HEK293 (cell line): ENCODE measurements at regions not wholly inside any gene's neighbourhood (a gene's known extent, or its start where the extent isn't known, plus 50 kb on each side); places are given as distances from the start of the nearest gene placed in this dataset.

Experiments
- BCL11A ChIP-seq: fragments of 450-650 bp; formaldehyde crosslinking; IDR thresholded peaks from 2 replicates; pipeline ENCODE4 v1.5.1; 2016; ENCODE audit warnings: low read depth, missing biosample characterization, missing genetic modification characterization
- IKZF3 ChIP-seq: fragments of 450-650 bp; IDR thresholded peaks from 2 replicates; pipeline ENCODE4 v1.5.0; 2018; ENCODE audit warnings: missing biosample characterization, mild to moderate bottlenecking, missing genetic modification characterization, moderate library complexity
- PRDM6 ChIP-seq: fragments of 450-650 bp; formaldehyde crosslinking; IDR thresholded peaks from 2 replicates; pipeline ENCODE4 v1.5.1; 2017; ENCODE audit warnings: missing biosample characterization, missing genetic modification characterization
- ZBTB20 ChIP-seq: fragments of 450-650 bp; formaldehyde crosslinking; IDR thresholded peaks from 2 replicates; pipeline ENCODE4 v1.5.1; 2016; ENCODE audit warnings: missing biosample characterization, missing genetic modification characterization
- ZFHX2 ChIP-seq: fragments of 450-650 bp; formaldehyde crosslinking; conservative IDR thresholded peaks from 2 replicates; pipeline ENCODE4 v1.5.1; 2016; ENCODE audit warnings: missing biosample characterization, missing genetic modification characterization
- ZNF155 ChIP-seq: fragments of 450-650 bp; formaldehyde crosslinking; IDR thresholded peaks from 2 replicates; pipeline ENCODE4 v1.5.1; 2016; ENCODE audit warnings: missing biosample characterization, missing genetic modification characterization
- ZNF221 ChIP-seq: fragments of 450-650 bp; formaldehyde crosslinking; IDR thresholded peaks from 2 replicates; pipeline ENCODE4 v1.5.1; 2017; ENCODE audit warnings: missing biosample characterization, missing genetic modification characterization, borderline replicate concordance
- ZNF23 ChIP-seq: fragments of 450-650 bp; formaldehyde crosslinking; IDR thresholded peaks from 2 replicates; pipeline ENCODE4 v1.5.1; 2016; ENCODE audit warnings: missing biosample characterization, missing genetic modification characterization, borderline replicate concordance
- ZNF274 ChIP-seq, 2 experiments: fragments of 200-500 bp in 1 of 2; fragments of 450-650 bp in 1 of 2; sonication (Bioruptor generic) in 1 of 2; formaldehyde crosslinking in 1 of 2; IDR thresholded peaks; 2 replicates each; pipeline versions ENCODE4 v1.5.1 to v1.6.1; 2014 to 2016; ENCODE audit warnings: borderline replicate concordance in 1 of 2, inconsistent platforms in 1 of 2, low read length in 1 of 2, missing biosample characterization in 1 of 2, missing genetic modification characterization in 1 of 2
- ZNF292 ChIP-seq: fragments of 450-650 bp; formaldehyde crosslinking; IDR thresholded peaks from 2 replicates; pipeline ENCODE4 v1.5.1; 2016; ENCODE audit warnings: low read depth, missing biosample characterization, missing genetic modification characterization, borderline replicate concordance
- ZNF350 ChIP-seq: fragments of 450-650 bp; formaldehyde crosslinking; IDR thresholded peaks from 2 replicates; pipeline ENCODE4 v1.5.0; 2017; ENCODE audit warnings: missing biosample characterization, mild to moderate bottlenecking, missing genetic modification characterization
- ZNF391 ChIP-seq: fragments of 450-650 bp; formaldehyde crosslinking; IDR thresholded peaks from 2 replicates; pipeline ENCODE4 v1.5.1; 2016; ENCODE audit warnings: low read depth, missing biosample characterization, missing genetic modification characterization, borderline replicate concordance
- ZNF501 ChIP-seq: fragments of 450-650 bp; formaldehyde crosslinking; IDR thresholded peaks from 2 replicates; pipeline ENCODE4 v1.5.1; 2016; ENCODE audit warnings: missing biosample characterization, missing genetic modification characterization
- ZNF558 ChIP-seq: fragments of 450-650 bp; formaldehyde crosslinking; IDR thresholded peaks from 2 replicates; pipeline ENCODE4 v1.5.1; 2016; ENCODE audit warnings: missing biosample characterization, missing genetic modification characterization
- ZNF610 ChIP-seq: fragments of 450-650 bp; formaldehyde crosslinking; IDR thresholded peaks from 2 replicates; pipeline ENCODE4 v1.5.1; 2016; ENCODE audit warnings: missing biosample characterization, missing genetic modification characterization, borderline replicate concordance
- ZNF658 ChIP-seq: fragments of 450-650 bp; formaldehyde crosslinking; IDR thresholded peaks from 2 replicates; pipeline ENCODE4; 2016; ENCODE audit warnings: missing biosample characterization, missing genetic modification characterization
- ZNF701 ChIP-seq: fragments of 450-650 bp; formaldehyde crosslinking; IDR thresholded peaks from 2 replicates; pipeline ENCODE4 v1.5.1; 2016; ENCODE audit warnings: missing biosample characterization, missing genetic modification characterization
- ZSCAN23 ChIP-seq: fragments of 450-650 bp; formaldehyde crosslinking; IDR thresholded peaks from 2 replicates; pipeline ENCODE4 v1.5.1; 2016; ENCODE audit warnings: missing biosample characterization, missing genetic modification characterization
- TF ChIP-seq, protein P1 (sequence below): fragments of 450-650 bp; formaldehyde crosslinking; IDR thresholded peaks from 2 replicates; pipeline ENCODE4 v1.5.1; 2016; ENCODE audit warnings: missing biosample characterization, missing genetic modification characterization
- TF ChIP-seq, protein P2 (sequence below): fragments of 450-650 bp; formaldehyde crosslinking; IDR thresholded peaks from 2 replicates; pipeline ENCODE4 v1.5.1; 2016; ENCODE audit warnings: missing biosample characterization, missing genetic modification characterization
- TF ChIP-seq, protein P3 (sequence below): fragments of 450-650 bp; formaldehyde crosslinking; IDR thresholded peaks from 2 replicates; pipeline ENCODE4 v1.5.1; 2016; ENCODE audit warnings: missing biosample characterization, missing genetic modification characterization
- TF ChIP-seq, protein P4 (sequence below): fragments of 450-650 bp; formaldehyde crosslinking; IDR thresholded peaks from 2 replicates; pipeline ENCODE4 v1.5.1; 2016; ENCODE audit warnings: missing biosample characterization, missing genetic modification characterization
- TF ChIP-seq, protein P5 (sequence below): fragments of 450-650 bp; formaldehyde crosslinking; IDR thresholded peaks from 2 replicates; pipeline ENCODE4 v1.5.1; 2016; ENCODE audit warnings: missing biosample characterization, missing genetic modification characterization, low read depth
- TF ChIP-seq, protein P6 (sequence below): fragments of 450-650 bp; formaldehyde crosslinking; IDR thresholded peaks from 2 replicates; pipeline ENCODE4 v1.5.1; 2017; ENCODE audit warnings: missing biosample characterization, missing genetic modification characterization

DNA sequence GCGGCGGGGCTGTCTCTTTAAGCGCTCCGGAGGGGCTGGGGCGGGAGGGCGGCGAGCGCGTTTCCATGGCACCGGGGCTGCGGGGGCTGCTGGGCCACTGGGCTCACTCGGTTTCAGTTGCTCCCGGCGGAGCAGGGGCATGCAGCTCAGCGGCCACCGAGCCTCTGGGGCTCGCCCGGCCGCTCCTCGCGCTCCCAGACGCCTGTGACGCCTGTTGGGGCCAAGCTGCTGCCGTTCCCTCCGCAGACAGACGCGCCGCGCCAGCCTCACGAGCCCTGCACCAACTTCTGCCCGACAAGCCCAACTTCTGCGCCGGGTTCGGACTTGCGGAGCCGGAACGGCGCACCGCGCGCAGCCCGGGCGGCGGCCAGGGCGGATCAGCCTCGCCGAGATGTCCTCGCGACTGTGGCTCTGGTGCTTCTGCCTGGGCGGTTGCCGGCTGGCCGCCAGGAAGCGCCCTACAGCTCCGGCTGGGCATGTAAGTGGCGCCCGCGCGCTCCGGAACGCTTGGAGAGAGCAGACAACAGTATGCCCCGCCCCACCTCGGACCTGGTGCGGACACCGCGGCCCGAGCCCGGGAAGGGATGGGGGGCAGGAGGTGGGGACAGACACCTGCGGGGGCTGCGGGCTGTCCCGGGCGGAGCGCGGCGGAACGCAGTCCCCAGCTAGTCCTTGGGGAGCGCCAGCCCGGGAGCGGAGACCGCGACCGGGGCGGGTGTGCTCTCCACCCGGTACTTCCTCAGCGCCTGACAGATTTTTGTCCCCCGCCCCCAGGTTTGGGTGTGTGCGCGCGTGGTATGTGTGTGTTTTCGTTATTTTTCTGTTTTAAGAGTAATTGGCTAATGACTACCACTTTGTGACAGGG is 154.1 kb upstream of the GOLIM4 start (continued):
- TF ChIP-seq, protein P1, sequence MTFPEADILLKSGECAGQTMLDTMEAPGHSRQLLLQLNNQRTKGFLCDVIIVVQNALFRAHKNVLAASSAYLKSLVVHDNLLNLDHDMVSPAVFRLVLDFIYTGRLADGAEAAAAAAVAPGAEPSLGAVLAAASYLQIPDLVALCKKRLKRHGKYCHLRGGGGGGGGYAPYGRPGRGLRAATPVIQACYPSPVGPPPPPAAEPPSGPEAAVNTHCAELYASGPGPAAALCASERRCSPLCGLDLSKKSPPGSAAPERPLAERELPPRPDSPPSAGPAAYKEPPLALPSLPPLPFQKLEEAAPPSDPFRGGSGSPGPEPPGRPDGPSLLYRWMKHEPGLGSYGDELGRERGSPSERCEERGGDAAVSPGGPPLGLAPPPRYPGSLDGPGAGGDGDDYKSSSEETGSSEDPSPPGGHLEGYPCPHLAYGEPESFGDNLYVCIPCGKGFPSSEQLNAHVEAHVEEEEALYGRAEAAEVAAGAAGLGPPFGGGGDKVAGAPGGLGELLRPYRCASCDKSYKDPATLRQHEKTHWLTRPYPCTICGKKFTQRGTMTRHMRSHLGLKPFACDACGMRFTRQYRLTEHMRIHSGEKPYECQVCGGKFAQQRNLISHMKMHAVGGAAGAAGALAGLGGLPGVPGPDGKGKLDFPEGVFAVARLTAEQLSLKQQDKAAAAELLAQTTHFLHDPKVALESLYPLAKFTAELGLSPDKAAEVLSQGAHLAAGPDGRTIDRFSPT (tag by site-specific recombination): peak; percentile 96
- no peak for TF ChIP-seq PRDM6 (tag by site-specific recombination)
- TF ChIP-seq, protein P2, sequence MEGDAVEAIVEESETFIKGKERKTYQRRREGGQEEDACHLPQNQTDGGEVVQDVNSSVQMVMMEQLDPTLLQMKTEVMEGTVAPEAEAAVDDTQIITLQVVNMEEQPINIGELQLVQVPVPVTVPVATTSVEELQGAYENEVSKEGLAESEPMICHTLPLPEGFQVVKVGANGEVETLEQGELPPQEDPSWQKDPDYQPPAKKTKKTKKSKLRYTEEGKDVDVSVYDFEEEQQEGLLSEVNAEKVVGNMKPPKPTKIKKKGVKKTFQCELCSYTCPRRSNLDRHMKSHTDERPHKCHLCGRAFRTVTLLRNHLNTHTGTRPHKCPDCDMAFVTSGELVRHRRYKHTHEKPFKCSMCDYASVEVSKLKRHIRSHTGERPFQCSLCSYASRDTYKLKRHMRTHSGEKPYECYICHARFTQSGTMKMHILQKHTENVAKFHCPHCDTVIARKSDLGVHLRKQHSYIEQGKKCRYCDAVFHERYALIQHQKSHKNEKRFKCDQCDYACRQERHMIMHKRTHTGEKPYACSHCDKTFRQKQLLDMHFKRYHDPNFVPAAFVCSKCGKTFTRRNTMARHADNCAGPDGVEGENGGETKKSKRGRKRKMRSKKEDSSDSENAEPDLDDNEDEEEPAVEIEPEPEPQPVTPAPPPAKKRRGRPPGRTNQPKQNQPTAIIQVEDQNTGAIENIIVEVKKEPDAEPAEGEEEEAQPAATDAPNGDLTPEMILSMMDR (tag by site-specific recombination): peak; percentile 92
- no peak for TF ChIP-seq ZNF701
- peak; percentile 84 for TF ChIP-seq ZNF501
- TF ChIP-seq ZNF350 (tag by site-specific recombination): no peak
- TF ChIP-seq, protein P3, sequence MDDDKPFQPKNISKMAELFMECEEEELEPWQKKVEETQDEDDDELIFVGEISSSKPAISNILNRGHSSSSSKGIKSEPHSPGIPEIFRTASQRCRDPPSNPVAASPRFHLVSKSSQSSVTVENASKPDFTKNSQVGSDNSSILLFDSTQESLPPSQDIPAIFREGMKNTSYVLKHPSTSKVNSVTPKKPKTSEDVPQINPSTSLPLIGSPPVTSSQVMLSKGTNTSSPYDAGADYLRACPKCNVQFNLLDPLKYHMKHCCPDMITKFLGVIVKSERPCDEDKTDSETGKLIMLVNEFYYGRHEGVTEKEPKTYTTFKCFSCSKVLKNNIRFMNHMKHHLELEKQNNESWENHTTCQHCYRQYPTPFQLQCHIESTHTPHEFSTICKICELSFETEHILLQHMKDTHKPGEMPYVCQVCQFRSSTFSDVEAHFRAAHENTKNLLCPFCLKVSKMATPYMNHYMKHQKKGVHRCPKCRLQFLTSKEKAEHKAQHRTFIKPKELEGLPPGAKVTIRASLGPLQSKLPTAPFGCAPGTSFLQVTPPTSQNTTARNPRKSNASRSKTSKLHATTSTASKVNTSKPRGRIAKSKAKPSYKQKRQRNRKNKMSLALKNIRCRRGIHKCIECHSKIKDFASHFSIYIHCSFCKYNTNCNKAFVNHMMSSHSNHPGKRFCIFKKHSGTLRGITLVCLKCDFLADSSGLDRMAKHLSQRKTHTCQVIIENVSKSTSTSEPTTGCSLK (tag by site-specific recombination): no peak
- no peak for TF ChIP-seq ZNF155
- TF ChIP-seq ZNF221: no peak
- peak; percentile 92 for TF ChIP-seq ZBTB20 (tag by site-specific recombination)
- TF ChIP-seq ZNF292: no peak
- no peak for TF ChIP-seq ZNF558 (tag by site-specific recombination)
- TF ChIP-seq, protein P4, sequence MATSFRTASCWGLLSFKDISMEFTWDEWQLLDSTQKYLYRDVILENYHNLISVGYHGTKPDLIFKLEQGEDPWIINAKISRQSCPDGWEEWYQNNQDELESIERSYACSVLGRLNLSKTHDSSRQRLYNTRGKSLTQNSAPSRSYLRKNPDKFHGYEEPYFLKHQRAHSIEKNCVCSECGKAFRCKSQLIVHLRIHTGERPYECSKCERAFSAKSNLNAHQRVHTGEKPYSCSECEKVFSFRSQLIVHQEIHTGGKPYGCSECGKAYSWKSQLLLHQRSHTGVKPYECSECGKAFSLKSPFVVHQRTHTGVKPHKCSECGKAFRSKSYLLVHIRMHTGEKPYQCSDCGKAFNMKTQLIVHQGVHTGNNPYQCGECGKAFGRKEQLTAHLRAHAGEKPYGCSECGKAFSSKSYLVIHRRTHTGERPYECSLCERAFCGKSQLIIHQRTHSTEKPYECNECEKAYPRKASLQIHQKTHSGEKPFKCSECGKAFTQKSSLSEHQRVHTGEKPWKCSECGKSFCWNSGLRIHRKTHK (tag by site-specific recombination): no peak
- TF ChIP-seq IKZF3: 0 out of 2 replicates have a peak, but pooled peaks have one; percentile 47
- peak; percentile 49 for TF ChIP-seq ZFHX2
- TF ChIP-seq, protein P5, sequence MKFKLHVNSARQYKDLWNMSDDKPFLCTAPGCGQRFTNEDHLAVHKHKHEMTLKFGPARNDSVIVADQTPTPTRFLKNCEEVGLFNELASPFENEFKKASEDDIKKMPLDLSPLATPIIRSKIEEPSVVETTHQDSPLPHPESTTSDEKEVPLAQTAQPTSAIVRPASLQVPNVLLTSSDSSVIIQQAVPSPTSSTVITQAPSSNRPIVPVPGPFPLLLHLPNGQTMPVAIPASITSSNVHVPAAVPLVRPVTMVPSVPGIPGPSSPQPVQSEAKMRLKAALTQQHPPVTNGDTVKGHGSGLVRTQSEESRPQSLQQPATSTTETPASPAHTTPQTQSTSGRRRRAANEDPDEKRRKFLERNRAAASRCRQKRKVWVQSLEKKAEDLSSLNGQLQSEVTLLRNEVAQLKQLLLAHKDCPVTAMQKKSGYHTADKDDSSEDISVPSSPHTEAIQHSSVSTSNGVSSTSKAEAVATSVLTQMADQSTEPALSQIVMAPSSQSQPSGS (tag by site-specific recombination): no peak
- no peak for TF ChIP-seq BCL11A
- TF ChIP-seq ZNF658: no peak
- TF ChIP-seq ZSCAN23 (tag by site-specific recombination): no peak
- peak; percentile 82; the same call in 1 of the 2 replicates for TF ChIP-seq ZNF610
- no peak for TF ChIP-seq ZNF23 (tag by site-specific recombination)
- TF ChIP-seq, protein P6, sequence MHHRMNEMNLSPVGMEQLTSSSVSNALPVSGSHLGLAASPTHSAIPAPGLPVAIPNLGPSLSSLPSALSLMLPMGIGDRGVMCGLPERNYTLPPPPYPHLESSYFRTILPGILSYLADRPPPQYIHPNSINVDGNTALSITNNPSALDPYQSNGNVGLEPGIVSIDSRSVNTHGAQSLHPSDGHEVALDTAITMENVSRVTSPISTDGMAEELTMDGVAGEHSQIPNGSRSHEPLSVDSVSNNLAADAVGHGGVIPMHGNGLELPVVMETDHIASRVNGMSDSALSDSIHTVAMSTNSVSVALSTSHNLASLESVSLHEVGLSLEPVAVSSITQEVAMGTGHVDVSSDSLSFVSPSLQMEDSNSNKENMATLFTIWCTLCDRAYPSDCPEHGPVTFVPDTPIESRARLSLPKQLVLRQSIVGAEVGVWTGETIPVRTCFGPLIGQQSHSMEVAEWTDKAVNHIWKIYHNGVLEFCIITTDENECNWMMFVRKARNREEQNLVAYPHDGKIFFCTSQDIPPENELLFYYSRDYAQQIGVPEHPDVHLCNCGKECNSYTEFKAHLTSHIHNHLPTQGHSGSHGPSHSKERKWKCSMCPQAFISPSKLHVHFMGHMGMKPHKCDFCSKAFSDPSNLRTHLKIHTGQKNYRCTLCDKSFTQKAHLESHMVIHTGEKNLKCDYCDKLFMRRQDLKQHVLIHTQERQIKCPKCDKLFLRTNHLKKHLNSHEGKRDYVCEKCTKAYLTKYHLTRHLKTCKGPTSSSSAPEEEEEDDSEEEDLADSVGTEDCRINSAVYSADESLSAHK: no peak
- no peak for TF ChIP-seq ZNF274 (IDR thresholded peaks at IDR 0.05; ENCODE audit: low read length)
- TF ChIP-seq ZNF274 (tag by site-specific recombination; IDR thresholded peaks at IDR 0.05; ENCODE audit: borderline replicate concordance): no peak
- TF ChIP-seq ZNF391 (tag by site-specific recombination): peak; percentile 15; the same call in 1 of the 2 replicates
